ENCODE measurements at regions not wholly inside any gene's neighbourhood (a gene's known extent, or its start where the extent isn't known, plus 50 kb on each side); places are given as distances from the start of the nearest gene placed in this dataset.

DNA sequence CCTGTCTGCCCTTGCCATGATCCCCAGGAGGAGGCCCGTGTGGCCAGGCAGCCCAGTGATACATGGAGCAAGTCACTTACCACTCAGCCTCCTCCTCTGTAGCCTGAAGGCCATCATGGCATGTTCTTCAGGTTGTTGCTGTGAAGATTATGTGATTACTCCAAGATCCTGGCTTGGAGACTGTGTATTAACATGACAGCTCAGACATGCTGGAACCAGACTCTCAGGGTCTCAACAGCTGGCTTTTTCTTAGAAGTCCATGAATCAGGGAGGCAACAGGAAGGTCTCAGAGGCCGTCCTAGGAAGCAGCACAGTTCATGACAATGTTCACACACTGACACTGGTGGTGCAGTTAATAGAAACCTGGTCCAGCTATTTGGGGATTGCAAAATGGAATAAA lies 158.6 kb upstream of the TWIST2 start:
- H3K27ac ChIP-seq (ENCODE audit: low read length), result no peak overlapping the region

DNA sequence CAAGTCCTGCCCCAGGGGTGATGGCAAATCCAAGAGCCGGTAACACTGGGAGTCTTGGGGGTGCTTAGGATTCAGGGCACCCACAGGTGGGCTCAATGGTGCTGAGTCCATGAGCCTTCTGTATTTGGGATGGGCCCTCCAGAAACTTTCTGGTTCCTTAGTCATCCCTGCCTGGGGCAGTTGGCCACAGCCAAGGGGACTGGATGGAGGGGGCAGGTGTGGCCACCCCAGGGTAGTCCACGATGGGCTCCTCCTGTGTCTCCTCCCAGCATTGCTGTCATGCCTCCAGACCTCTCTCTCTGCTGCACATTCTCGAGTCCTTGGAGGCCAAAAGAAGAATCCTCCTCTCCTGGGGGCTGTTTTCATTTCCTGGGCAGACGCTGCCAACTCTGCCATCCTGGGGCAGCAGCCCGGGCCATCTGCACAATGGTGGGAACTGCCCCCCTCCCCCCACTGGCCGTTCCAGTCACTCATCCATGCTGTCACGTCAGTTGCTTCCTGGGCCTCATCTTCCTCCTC lies 158.0 kb upstream of the TWIST2 start:
- WGBS (ENCODE audit: insufficient coverage, insufficient read length), result no CpG with 5 or more reads among the region's 7 CpGs
- DNase-seq (ENCODE audit: low read depth, low spot score), result no peak
- no peaks in the 10 kb centered on the region for H3K4me1 ChIP-seq (ENCODE audit: control insufficient read depth, insufficient read depth, low read length)

More for the DNA sequence above, 158.6 kb upstream of the TWIST2 start:
- DNase-seq (ENCODE audit: low read depth, low spot score), result no peak
- Histone ChIP-seq H3K9me3 (ENCODE audit: control insufficient read depth, insufficient read depth, low read length) (peaks cover 41% of the 10 kb centered on the region), H3K4me3 (ENCODE audit: low read length) (no peak overlapping the region), H3K4me1 (ENCODE audit: control insufficient read depth, insufficient read depth, low read length) (no peaks in the 10 kb centered on the region), H3K36me3 (ENCODE audit: control insufficient read depth, insufficient read depth, low read length) (no peaks in the 10 kb centered on the region), H3K27me3 (ENCODE audit: control insufficient read depth, insufficient read depth, low read length) (no peaks in the 10 kb centered on the region)
- no CpG with 5 or more reads among the region's 2 CpGs for WGBS (ENCODE audit: insufficient coverage, insufficient read length)

DNA sequence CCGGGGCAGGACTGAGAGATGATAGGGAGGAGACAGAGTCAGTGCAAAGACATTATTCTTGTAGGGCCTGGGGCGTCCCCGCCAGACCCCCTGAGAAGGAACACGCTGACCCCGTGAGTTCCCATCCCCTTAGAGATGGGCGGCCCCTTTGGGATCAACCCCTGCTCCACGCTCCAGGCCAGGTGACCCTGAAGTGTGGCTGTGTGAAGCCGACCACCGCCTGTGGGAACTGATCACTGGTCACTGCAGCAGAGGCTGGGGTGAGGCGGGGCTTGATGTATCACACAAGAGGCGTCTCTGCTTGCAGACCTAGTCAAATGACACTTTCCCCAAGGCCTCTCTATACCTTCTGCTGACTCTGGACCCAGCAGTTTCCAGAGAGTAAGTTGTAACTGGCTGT lies 157.4 kb upstream of the TWIST2 start:
- H3K4me1 ChIP-seq (ENCODE audit: control insufficient read depth, insufficient read depth, low read length), result no peaks in the 10 kb centered on the region
- H3K9me3 ChIP-seq (ENCODE audit: control insufficient read depth, insufficient read depth, low read length), result peaks cover 46% of the 10 kb centered on the region
- WGBS (ENCODE audit: insufficient coverage, insufficient read length), result no CpG with 5 or more reads among the region's 11 CpGs
- H3K36me3 ChIP-seq (ENCODE audit: control insufficient read depth, insufficient read depth, low read length), result no peaks in the 10 kb centered on the region
- no peak for DNase-seq (ENCODE audit: low read depth, low spot score)
- H3K27me3 ChIP-seq (ENCODE audit: control insufficient read depth, insufficient read depth, low read length), result no peaks in the 10 kb centered on the region
- no peak overlapping the region for H3K27ac ChIP-seq (ENCODE audit: low read length)
- no peak overlapping the region for H3K4me3 ChIP-seq (ENCODE audit: low read length)

More for the DNA sequence above, 158.0 kb upstream of the TWIST2 start:
- Histone ChIP-seq H3K27ac (ENCODE audit: low read length) (no peak overlapping the region), H3K27me3 (ENCODE audit: control insufficient read depth, insufficient read depth, low read length) (no peaks in the 10 kb centered on the region), H3K9me3 (ENCODE audit: control insufficient read depth, insufficient read depth, low read length) (peaks cover 46% of the 10 kb centered on the region), H3K4me3 (ENCODE audit: low read length) (no peak overlapping the region), H3K36me3 (ENCODE audit: control insufficient read depth, insufficient read depth, low read length) (no peaks in the 10 kb centered on the region)

DNA sequence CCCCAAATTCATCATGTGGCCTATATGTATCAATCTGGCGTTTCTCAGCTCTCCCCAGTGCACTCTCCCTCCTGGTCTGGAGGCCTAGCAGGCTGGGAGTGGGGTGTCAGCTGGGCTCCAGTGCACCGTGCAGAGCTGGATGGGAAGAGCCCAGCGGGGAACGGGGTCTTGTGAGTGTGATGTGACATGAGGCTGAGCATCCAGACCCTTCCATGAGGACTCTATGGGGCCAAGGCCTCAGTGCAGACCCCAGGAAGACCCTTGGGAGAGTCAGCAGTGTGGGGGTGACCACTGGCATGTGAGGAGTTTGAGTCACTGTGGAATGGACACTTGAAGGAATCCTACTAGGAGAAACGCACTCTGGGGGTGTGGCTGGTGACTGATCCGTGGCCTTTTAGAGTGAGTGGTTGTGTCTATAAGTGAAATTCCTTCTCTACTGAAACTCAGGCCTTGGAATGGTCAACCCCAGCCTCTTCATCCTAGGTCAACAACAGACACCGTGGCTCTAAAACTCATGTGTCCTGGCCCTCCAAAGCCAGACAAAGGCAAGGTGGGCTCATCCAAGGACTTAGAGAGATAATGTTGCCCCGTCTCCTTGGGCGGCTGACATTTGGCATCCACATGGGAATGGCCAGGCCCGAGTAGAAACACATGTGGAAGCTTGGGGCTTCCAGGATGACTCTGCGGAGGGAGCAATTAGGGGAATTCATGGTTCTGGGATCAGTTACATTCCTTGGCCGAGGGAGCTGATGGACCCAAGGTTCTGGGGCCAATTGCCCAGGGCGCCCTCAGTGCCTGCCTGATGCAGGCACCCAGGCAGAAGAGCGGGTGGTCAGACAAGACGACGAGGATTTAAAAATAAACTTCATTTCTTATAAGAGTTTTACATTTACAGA lies 156.0 kb upstream of the TWIST2 start:
- no peak for DNase-seq (ENCODE audit: low read depth, low spot score)
- Histone ChIP-seq H3K36me3 (ENCODE audit: control insufficient read depth, insufficient read depth, low read length) (no peaks in the 10 kb centered on the region), H3K4me3 (ENCODE audit: low read length) (no peak overlapping the region), H3K27ac (ENCODE audit: low read length) (no peak overlapping the region), H3K4me1 (ENCODE audit: control insufficient read depth, insufficient read depth, low read length) (no peaks in the 10 kb centered on the region), H3K27me3 (ENCODE audit: control insufficient read depth, insufficient read depth, low read length) (no peaks in the 10 kb centered on the region), H3K9me3 (ENCODE audit: control insufficient read depth, insufficient read depth, low read length) (peaks cover 38% of the 10 kb centered on the region)
- WGBS (ENCODE audit: insufficient coverage, insufficient read length), result no CpG with 5 or more reads among the region's 16 CpGs

DNA sequence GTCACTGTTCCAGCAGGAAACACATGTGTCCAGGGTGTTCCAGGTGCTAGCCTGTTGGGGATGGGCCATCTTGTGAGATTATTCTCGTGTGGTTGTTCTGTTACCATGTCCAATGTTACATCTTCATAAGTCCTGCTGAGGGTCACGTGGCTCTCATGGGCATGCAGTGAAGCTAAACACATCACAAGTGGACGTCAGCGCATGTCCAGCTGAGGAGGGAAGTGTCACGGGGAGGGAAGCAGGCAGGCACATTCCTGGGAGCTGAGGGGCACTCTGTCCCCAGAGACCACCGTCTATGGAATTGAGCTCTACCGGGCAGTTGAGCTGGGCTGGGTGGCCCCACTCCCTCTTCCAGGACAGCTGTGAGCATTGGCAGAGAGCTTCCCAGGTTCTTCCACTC lies 155.3 kb upstream of the TWIST2 start:
- no peaks in the 10 kb centered on the region for H3K36me3 ChIP-seq (ENCODE audit: control insufficient read depth, insufficient read depth, low read length)
- H3K27ac ChIP-seq (ENCODE audit: low read length), result no peak overlapping the region
- whole genome bisulfite sequencing (ENCODE audit: insufficient coverage, insufficient read length), result no CpG with 5 or more reads among the region's 7 CpGs
- H3K27me3 ChIP-seq (ENCODE audit: control insufficient read depth, insufficient read depth, low read length), result no peaks in the 10 kb centered on the region
- DNase-seq (ENCODE audit: low read depth, low spot score), result no peak
- no peaks in the 10 kb centered on the region for H3K4me1 ChIP-seq (ENCODE audit: control insufficient read depth, insufficient read depth, low read length)
- no peak overlapping the region for H3K4me3 ChIP-seq (ENCODE audit: low read length)
- H3K9me3 ChIP-seq (ENCODE audit: control insufficient read depth, insufficient read depth, low read length), result peaks cover 42% of the 10 kb centered on the region

DNA sequence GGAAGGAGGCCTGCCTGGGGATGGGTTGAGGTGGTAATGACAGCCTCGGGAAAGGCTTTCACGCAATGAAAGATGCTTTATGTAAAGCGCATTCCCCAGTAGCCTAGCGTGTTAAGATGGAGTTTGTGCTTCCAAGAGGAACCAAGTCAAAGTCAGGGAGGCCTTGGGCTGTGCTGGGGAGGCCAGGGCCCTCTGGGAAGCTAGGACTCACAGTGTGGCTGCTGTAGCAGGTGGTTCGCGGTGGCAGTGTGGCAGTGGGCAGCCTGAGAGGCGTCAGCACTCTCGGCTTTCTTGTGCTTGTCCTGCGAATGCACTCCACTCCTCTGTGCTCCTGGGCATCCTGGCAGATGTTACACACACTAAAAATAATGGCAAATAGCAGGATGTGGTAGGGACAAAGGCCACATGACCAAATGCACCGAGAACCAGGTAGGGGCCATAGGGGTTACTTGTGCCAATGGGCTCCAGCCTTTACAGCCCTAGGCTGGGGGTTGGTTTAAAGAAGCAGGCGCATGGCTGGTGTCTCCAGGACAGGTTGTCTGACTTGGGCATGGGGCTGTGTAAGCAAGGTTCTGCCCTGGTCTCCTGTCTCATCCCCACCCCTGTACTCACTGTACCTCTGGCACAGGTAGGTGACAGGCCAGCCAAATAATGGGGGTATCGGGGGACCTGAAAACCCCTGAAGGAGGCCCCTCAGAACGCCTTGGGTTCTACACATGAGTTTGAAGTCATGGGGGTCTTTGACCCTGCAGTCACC lies 154.4 kb upstream of the TWIST2 start:
- H3K36me3 ChIP-seq (ENCODE audit: control insufficient read depth, insufficient read depth, low read length), result no peaks in the 10 kb centered on the region
- H3K4me1 ChIP-seq (ENCODE audit: control insufficient read depth, insufficient read depth, low read length), result no peaks in the 10 kb centered on the region
- peaks cover 43% of the 10 kb centered on the region for H3K9me3 ChIP-seq (ENCODE audit: control insufficient read depth, insufficient read depth, low read length)
- H3K27me3 ChIP-seq (ENCODE audit: control insufficient read depth, insufficient read depth, low read length), result no peaks in the 10 kb centered on the region
- H3K4me3 ChIP-seq (ENCODE audit: low read length), result no peak overlapping the region
- no CpG with 5 or more reads among the region's 13 CpGs for WGBS (ENCODE audit: insufficient coverage, insufficient read length)
- DNase-seq (ENCODE audit: low read depth, low spot score), result no peak
- H3K27ac ChIP-seq (ENCODE audit: low read length), result no peak overlapping the region

DNA sequence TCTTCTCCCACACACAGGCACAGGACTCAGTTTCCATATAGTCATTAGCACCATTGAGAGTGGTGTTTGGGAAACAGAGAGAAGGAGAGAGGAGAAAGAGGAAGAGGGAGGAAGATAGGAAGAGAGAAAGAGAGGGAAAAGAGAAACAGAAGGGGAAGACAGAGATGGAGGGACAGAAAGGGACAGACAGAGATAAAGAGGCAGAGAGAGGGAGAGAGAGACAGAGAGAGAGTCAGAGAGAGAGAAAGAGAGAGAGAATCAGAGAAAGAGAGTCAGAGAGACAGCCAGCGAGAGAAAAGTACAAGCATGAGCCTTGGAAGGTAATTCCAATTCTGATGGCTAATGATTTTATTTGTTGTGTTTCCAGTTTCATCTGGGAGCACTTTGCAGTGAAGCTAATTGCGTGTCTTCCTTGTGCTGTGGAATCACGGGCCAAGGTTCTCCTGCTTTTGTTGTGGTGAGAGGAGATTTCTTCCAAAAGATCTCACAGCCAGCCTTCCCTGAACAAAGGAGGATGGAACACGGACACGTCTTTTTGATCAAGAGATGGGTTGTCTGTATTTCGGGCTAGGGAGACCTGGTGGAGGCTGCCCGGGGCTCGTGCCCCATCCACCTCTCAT lies 153.6 kb upstream of the TWIST2 start:
- no peak overlapping the region for H3K27ac ChIP-seq (ENCODE audit: low read length)
- peaks cover 47% of the 10 kb centered on the region for H3K9me3 ChIP-seq (ENCODE audit: control insufficient read depth, insufficient read depth, low read length)
- H3K27me3 ChIP-seq (ENCODE audit: control insufficient read depth, insufficient read depth, low read length), result no peaks in the 10 kb centered on the region
- no CpG with 5 or more reads among the region's 8 CpGs for WGBS (ENCODE audit: insufficient coverage, insufficient read length)
- no peak overlapping the region for H3K4me3 ChIP-seq (ENCODE audit: low read length)
- H3K36me3 ChIP-seq (ENCODE audit: control insufficient read depth, insufficient read depth, low read length), result no peaks in the 10 kb centered on the region
- DNase-seq (ENCODE audit: low read depth, low spot score), result no peak
- H3K4me1 ChIP-seq (ENCODE audit: control insufficient read depth, insufficient read depth, low read length), result no peaks in the 10 kb centered on the region

DNA sequence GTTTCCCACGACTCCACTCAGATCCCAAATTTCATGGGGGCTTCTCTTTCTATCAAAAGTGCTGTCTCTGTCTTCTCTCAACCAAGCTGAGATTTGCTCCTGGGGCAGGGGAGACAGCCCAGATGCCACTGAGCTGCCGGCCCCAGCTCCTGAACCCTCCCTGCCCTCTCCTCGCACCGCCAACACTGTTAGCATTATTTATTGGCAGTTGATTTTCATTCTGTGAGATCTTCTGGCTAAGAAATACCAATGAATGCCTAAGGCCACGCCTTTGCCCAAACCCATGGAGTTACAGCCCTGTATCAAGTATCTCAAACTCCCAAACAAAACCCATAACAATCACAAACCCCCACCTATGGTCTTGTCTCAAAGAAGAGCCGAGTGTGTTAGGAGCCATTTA lies 153.0 kb upstream of the TWIST2 start:
- no peak overlapping the region for H3K27ac ChIP-seq (ENCODE audit: low read length)
- H3K9me3 ChIP-seq (ENCODE audit: control insufficient read depth, insufficient read depth, low read length), result peaks cover 48% of the 10 kb centered on the region
- no peak for DNase-seq (ENCODE audit: low read depth, low spot score)
- no peak overlapping the region for H3K4me3 ChIP-seq (ENCODE audit: low read length)
- H3K4me1 ChIP-seq (ENCODE audit: control insufficient read depth, insufficient read depth, low read length), result no peaks in the 10 kb centered on the region
- no peaks in the 10 kb centered on the region for H3K27me3 ChIP-seq (ENCODE audit: control insufficient read depth, insufficient read depth, low read length)
- no CpG with 5 or more reads among the region's 6 CpGs for WGBS (ENCODE audit: insufficient coverage, insufficient read length)
- no peaks in the 10 kb centered on the region for H3K36me3 ChIP-seq (ENCODE audit: control insufficient read depth, insufficient read depth, low read length)

DNA sequence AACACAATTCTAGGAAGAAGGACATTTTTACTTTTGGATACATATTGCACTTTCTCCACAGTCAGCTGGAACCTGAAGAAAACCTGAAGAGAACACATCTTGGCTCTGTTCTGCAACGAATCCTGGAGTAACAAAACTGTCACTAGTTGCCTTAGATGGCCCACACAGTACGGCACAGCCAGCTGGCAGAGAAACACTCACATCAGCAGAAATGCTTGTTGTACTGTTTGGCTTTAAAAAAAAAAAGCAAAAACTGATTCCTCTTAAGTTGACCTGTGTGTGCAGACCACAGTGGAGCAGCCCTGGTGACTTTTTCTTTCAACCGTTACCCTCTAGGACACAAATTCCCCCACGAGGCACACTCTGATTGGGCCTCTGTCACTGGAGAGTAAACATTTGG lies 152.3 kb upstream of the TWIST2 start:
- Histone ChIP-seq H3K9me3 (ENCODE audit: control insufficient read depth, insufficient read depth, low read length) (peaks cover 49% of the 10 kb centered on the region), H3K27me3 (ENCODE audit: control insufficient read depth, insufficient read depth, low read length) (no peaks in the 10 kb centered on the region), H3K4me1 (ENCODE audit: control insufficient read depth, insufficient read depth, low read length) (no peaks in the 10 kb centered on the region), H3K4me3 (ENCODE audit: low read length) (no peak overlapping the region), H3K36me3 (ENCODE audit: control insufficient read depth, insufficient read depth, low read length) (no peaks in the 10 kb centered on the region), H3K27ac (ENCODE audit: low read length) (no peak overlapping the region)
- DNase-seq (ENCODE audit: low read depth, low spot score), result no peak
- no CpG with 5 or more reads among the region's 4 CpGs for WGBS (ENCODE audit: insufficient coverage, insufficient read length)

DNA sequence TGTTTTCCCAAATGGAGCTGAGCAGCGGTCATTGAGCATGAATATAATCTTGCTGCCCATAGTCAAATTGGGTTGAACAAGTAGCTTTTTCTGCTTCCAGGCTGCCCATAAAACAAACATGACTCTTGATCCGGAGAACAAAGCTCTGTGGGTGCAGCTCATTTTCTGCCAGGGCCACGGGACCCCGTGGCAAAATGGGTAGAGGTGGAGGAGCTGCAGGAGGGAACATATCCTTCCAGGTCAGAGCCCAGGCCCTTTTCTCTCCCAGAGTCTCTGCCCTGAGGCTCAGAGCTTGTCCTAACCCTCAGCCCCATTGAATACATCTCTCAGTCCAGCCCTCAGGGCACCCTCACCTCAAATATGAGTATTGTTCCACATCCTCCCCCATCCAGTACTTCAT lies 151.6 kb upstream of the TWIST2 start:
- Histone ChIP-seq H3K4me3 (ENCODE audit: low read length) (no peak overlapping the region), H3K27me3 (ENCODE audit: control insufficient read depth, insufficient read depth, low read length) (no peaks in the 10 kb centered on the region), H3K36me3 (ENCODE audit: control insufficient read depth, insufficient read depth, low read length) (no peaks in the 10 kb centered on the region), H3K4me1 (ENCODE audit: control insufficient read depth, insufficient read depth, low read length) (no peaks in the 10 kb centered on the region), H3K27ac (ENCODE audit: low read length) (no peak overlapping the region), H3K9me3 (ENCODE audit: control insufficient read depth, insufficient read depth, low read length) (peaks cover 50% of the 10 kb centered on the region)
- WGBS (ENCODE audit: insufficient coverage, insufficient read length), result no CpG with 5 or more reads among the region's 4 CpGs
- no peak for DNase-seq (ENCODE audit: low read depth, low spot score)
